A549 (cell line): ENCODE measurements at regions not wholly inside any gene's neighbourhood (a gene's known extent, or its start where the extent isn't known, plus 50 kb on each side); places are given as distances from the start of the nearest gene placed in this dataset.

Experiments
- ATAC-seq, 2 experiments: fragments of 200-7000 bp in 1 of 2; fragments of >200 bp in 1 of 2; cut with Nextera tagmentation in 1 of 2; cut with Tn5 transposase in 1 of 2; 3 replicates each; pipeline versions ENCODE4 v1.8.0 to v1.9.1; 2018 to 2020; ENCODE audit warnings: mild to moderate bottlenecking in 1 of 2, moderate library complexity in 1 of 2
- CTCF ChIA-PET: fragments of 300-600 bp; sonication (Branson Sonifier 250); formaldehyde crosslinking; extraction: SDS; loops from one replicate; lab custom pipeline; 2021; ENCODE audit warnings: antibody characterized with exemption, inconsistent platforms; lab: Yijun Ruan, JAX
- POLR2A ChIA-PET: fragments of 350-600 bp; formaldehyde crosslinking; extraction: SDS; loops from one replicate; lab custom pipeline; 2021; ENCODE audit warnings: antibody characterized with exemption, inconsistent platforms; lab: Yijun Ruan, JAX
- DNase-seq, 2 experiments: peaks; one replicate each; pipeline versions ENCODE4 v3.0.0 to v3.0.0-alpha.2; 2011 to 2016; ENCODE audit warnings: low read depth in 1 of 2, low spot score in 1 of 2
- FAIRE-seq: peaks from 2 replicates; lab custom pipeline; 2011; peaks lifted over from hg19 to GRCh38; lab: Jason Lieb, UNC
- H3K27ac ChIP-seq, 2 experiments: fragments of >200 bp; sonication (Bioruptor Twin); formaldehyde crosslinking; 3 replicates each; pipeline ENCODE4 v1.5.1; 2016 to 2017
- H3K4me1 ChIP-seq: fragments of >200 bp; sonication (Bioruptor Twin); formaldehyde crosslinking; 3 replicates; pipeline ENCODE4 v1.6.1; 2016
- H3K4me2 ChIP-seq: fragments of >200 bp; sonication (Bioruptor Twin); formaldehyde crosslinking; 3 replicates; pipeline ENCODE4 v1.6.1; 2016
- H3K4me3 ChIP-seq: fragments of >200 bp; sonication (Bioruptor Twin); formaldehyde crosslinking; 3 replicates; pipeline ENCODE4 v1.5.1; 2016
- H3K9me3 ChIP-seq: fragments of >200 bp; sonication (Bioruptor Twin); formaldehyde crosslinking; 3 replicates; pipeline ENCODE4 v1.6.1; 2016
- ATOH8 ChIP-seq: fragments of 250-450 bp; sonication (Bioruptor Pico); IDR thresholded peaks from 2 replicates; pipeline ENCODE4 v1.5.0; 2020; ENCODE audit warnings: low read depth, mild to moderate bottlenecking, moderate library complexity
- CHD4 ChIP-seq: fragments of 200-600 bp; sonication (generic); IDR thresholded peaks from 2 replicates; pipeline ENCODE4 v1.6.1; 2016; ENCODE audit warnings: antibody characterized with exemption, mild to moderate bottlenecking, borderline replicate concordance
- EHMT2 ChIP-seq: fragments of 200-600 bp; sonication (generic); IDR thresholded peaks from 2 replicates; pipeline ENCODE4 v1.6.1; 2016; ENCODE audit warnings: antibody characterized with exemption, low read depth, mild to moderate bottlenecking, moderate library complexity
- HOXA7 ChIP-seq: fragments of 250-450 bp; sonication (Bioruptor Pico); IDR thresholded peaks from 2 replicates; pipeline ENCODE4 v1.5.0; 2020; ENCODE audit warnings: mild to moderate bottlenecking, moderate library complexity
- HOXB13 ChIP-seq: fragments of 250-450 bp; sonication (Bioruptor Pico); IDR thresholded peaks from 2 replicates; pipeline ENCODE4 v1.5.0; 2020; ENCODE audit warnings: low read depth, mild to moderate bottlenecking, moderate library complexity
- HOXB5 ChIP-seq: fragments of 250-450 bp; sonication (Bioruptor Pico); IDR thresholded peaks from 2 replicates; pipeline ENCODE4 v1.5.0; 2020; ENCODE audit warnings: mild to moderate bottlenecking, moderate library complexity
- JUN ChIP-seq, 2 experiments: fragments of >200 bp; sonication (Bioruptor Twin); formaldehyde crosslinking; IDR thresholded peaks; 2 replicates in 1 of 2; 3 replicates in 1 of 2; pipeline ENCODE4 v1.6.1; 2016 to 2017
- JUNB ChIP-seq: fragments of >200 bp; sonication (Bioruptor Twin); formaldehyde crosslinking; IDR thresholded peaks from 2 replicates; pipeline ENCODE4 v1.6.1; 2016
- KDM5A ChIP-seq: fragments of 200-600 bp; sonication (generic); IDR thresholded peaks from 2 replicates; pipeline ENCODE4 v1.6.1; 2016; ENCODE audit warnings: antibody characterized with exemption, mild to moderate bottlenecking
- MAX ChIP-seq: IDR thresholded peaks from 2 replicates; pipeline ENCODE4 v1.6.1; 2012
- MAZ ChIP-seq: fragments of 150-350 bp; IDR thresholded peaks from 2 replicates; pipeline ENCODE4 v1.6.1; 2014; ENCODE audit warnings: antibody characterized with exemption, low read depth, low read length, borderline replicate concordance
- NFE2L2 ChIP-seq: fragments of 150-350 bp; conservative IDR thresholded peaks from 2 replicates; pipeline ENCODE4 v1.6.1; 2014; ENCODE audit warnings: low read length
- POLR2AphosphoS2 ChIP-seq: conservative IDR thresholded peaks from 2 replicates; pipeline ENCODE4 v1.6.1; 2012; ENCODE audit warnings: low read length, improper control_type of control experiment, inconsistent platforms
- RNF2 ChIP-seq: fragments of 200-600 bp; sonication (generic); IDR thresholded peaks from 2 replicates; pipeline ENCODE4 v1.6.1; 2016; ENCODE audit warnings: low read depth, mild to moderate bottlenecking, antibody characterized with exemption, moderate library complexity, borderline replicate concordance
- TFCP2L1 ChIP-seq: fragments of 250-450 bp; sonication (Bioruptor Pico); IDR thresholded peaks from 2 replicates; pipeline ENCODE4 v1.5.0; 2021; ENCODE audit warnings: mild to moderate bottlenecking
- ZFP36 ChIP-seq: fragments of 450-650 bp; IDR thresholded peaks from 2 replicates; pipeline ENCODE4 v1.6.1; 2014; ENCODE audit warnings: borderline replicate concordance; ENCODE audit not compliant: partially characterized antibody
- ZSCAN20 ChIP-seq: fragments of 250-450 bp; sonication (Bioruptor Pico); IDR thresholded peaks from 2 replicates; pipeline ENCODE4 v1.8.0; 2022; ENCODE audit warnings: mild to moderate bottlenecking, moderate library complexity
- WGBS: methylation state at CpG from one replicate; pipeline ENCODE4 v1.1.6; 2017; ENCODE audit errors: missing lambda C conversion rate; 5-methylcytosine and 5-hydroxymethylcytosine counted together
- TF ChIP-seq, protein P1 (sequence below): fragments of 450-650 bp; IDR thresholded peaks from 2 replicates; pipeline ENCODE4 v1.6.1; 2014; ENCODE audit warnings: antibody characterized with exemption
- TF ChIP-seq, protein P2 (sequence below): fragments of >200 bp; sonication (Bioruptor Twin); formaldehyde crosslinking; IDR thresholded peaks from 2 replicates; pipeline ENCODE4 v1.6.1; 2016
- TF ChIP-seq, protein P3 (sequence below): fragments of 250-450 bp; sonication (Bioruptor Pico); IDR thresholded peaks from 2 replicates; pipeline ENCODE4 v1.5.0; 2021; ENCODE audit warnings: mild to moderate bottlenecking, moderate library complexity, borderline replicate concordance
- TF ChIP-seq, protein P4 (sequence below): fragments of 200-600 bp; sonication (generic); IDR thresholded peaks from 2 replicates; pipeline ENCODE4 v1.6.1; 2016; ENCODE audit warnings: antibody characterized with exemption, mild to moderate bottlenecking, moderate library complexity

DNA sequence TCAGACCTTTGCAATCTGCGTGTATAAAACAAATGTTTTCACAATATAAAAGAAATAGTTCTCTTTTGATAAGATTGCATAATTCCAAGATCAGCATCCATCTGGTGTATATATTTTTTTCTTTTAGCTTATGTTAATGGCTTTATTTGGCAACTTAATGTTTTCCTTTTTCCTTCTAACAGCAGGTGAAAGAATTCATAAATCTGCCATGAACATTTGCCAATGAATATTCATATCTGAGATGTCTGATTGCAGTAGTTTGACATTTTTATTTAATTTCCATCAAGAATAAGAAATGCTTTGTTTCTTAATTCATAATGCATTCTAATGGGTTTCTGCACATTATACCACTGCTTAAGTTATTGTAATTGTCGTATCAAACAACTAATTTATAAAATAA lies 184.4 kb upstream of the ROBO2 start:
- DNase-seq (no peak), ATAC-seq (no peak)
- no peaks in the 10 kb centered on the region for H3K4me1 ChIP-seq
- no peak overlapping the region for H3K27ac ChIP-seq
- no peak overlapping the region for H3K4me2 ChIP-seq
- no peak for TF ChIP-seq POLR2AphosphoS2
- TF ChIP-seq MAZ, result no peak
- TF ChIP-seq, protein P1, sequence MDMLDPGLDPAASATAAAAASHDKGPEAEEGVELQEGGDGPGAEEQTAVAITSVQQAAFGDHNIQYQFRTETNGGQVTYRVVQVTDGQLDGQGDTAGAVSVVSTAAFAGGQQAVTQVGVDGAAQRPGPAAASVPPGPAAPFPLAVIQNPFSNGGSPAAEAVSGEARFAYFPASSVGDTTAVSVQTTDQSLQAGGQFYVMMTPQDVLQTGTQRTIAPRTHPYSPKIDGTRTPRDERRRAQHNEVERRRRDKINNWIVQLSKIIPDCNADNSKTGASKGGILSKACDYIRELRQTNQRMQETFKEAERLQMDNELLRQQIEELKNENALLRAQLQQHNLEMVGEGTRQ, result no peak
- no peak for TF ChIP-seq RNF2
- no peak for TF ChIP-seq JUN (IDR thresholded peaks at IDR 0.05)
- TF ChIP-seq MAX, result no peak
- TF ChIP-seq, all 56 proteins: peak for 0
- 19% methylated on average over 2 of the region's 2 CpGs for WGBS
- ChIA-PET CTCF (interaction anchor here (0.6 kb wide), 1 partner anchor 406 kb away, joined by 3 read pairs; no protein-coding TSS in a partner anchor), POLR2A (no interaction called here)
- FAIRE-seq, result no peak
- Histone ChIP-seq H3K4me3 (no peak overlapping the region), H3K9me3 (no peaks in the 10 kb centered on the region)

DNA sequence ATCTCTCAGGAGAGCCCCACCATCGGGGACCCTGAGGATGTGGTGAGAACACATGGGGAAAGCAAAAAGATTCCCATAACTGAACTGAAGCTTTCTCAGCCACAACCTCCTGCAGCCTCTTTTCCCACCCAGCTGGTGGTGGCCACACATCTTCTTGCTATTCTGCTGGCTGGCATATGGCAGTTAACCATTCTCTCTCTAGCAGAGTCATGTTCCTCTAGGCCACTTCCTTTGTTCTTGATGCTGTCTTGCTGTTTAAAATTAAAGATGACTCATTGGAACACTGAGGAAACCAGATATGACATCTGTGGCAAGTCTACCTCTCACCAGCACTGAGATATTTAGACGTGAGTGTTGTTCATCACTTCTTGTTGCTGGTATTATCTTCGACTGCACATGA lies 180.3 kb upstream of the ROBO2 start:
- POLR2A ChIA-PET, result no interaction called here
- FAIRE-seq (no peak), ATAC-seq (no peak), DNase-seq (no peak)
- no peak overlapping the region for H3K27ac ChIP-seq
- no peaks in the 10 kb centered on the region for H3K4me1 ChIP-seq
- H3K9me3 ChIP-seq, result no peaks in the 10 kb centered on the region
- TF ChIP-seq ATOH8 (no peak), HOXB13 (CRISPR knock-in tag) (no peak), HOXB5 (CRISPR knock-in tag) (no peak), CHD4 (no peak), HOXA7 (CRISPR knock-in tag) (no peak), ZSCAN20 (no peak), NFE2L2 (no peak), ZFP36 (no peak), JUNB (no peak), KDM5A (no peak), TFCP2L1 (CRISPR knock-in tag) (no peak), EHMT2 (no peak)
- TF ChIP-seq, protein P2, sequence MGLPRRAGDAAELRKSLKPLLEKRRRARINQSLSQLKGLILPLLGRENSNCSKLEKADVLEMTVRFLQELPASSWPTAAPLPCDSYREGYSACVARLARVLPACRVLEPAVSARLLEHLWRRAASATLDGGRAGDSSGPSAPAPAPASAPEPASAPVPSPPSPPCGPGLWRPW, result no peak
- TF ChIP-seq, protein P3, sequence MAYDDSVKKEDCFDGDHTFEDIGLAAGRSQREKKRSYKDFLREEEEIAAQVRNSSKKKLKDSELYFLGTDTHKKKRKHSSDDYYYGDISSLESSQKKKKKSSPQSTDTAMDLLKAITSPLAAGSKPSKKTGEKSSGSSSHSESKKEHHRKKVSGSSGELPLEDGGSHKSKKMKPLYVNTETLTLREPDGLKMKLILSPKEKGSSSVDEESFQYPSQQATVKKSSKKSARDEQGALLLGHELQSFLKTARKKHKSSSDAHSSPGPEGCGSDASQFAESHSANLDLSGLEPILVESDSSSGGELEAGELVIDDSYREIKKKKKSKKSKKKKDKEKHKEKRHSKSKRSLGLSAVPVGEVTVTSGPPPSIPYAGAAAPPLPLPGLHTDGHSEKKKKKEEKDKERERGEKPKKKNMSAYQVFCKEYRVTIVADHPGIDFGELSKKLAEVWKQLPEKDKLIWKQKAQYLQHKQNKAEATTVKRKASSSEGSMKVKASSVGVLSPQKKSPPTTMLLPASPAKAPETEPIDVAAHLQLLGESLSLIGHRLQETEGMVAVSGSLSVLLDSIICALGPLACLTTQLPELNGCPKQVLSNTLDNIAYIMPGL (CRISPR knock-in tag), result no peak
- TF ChIP-seq, protein P4, sequence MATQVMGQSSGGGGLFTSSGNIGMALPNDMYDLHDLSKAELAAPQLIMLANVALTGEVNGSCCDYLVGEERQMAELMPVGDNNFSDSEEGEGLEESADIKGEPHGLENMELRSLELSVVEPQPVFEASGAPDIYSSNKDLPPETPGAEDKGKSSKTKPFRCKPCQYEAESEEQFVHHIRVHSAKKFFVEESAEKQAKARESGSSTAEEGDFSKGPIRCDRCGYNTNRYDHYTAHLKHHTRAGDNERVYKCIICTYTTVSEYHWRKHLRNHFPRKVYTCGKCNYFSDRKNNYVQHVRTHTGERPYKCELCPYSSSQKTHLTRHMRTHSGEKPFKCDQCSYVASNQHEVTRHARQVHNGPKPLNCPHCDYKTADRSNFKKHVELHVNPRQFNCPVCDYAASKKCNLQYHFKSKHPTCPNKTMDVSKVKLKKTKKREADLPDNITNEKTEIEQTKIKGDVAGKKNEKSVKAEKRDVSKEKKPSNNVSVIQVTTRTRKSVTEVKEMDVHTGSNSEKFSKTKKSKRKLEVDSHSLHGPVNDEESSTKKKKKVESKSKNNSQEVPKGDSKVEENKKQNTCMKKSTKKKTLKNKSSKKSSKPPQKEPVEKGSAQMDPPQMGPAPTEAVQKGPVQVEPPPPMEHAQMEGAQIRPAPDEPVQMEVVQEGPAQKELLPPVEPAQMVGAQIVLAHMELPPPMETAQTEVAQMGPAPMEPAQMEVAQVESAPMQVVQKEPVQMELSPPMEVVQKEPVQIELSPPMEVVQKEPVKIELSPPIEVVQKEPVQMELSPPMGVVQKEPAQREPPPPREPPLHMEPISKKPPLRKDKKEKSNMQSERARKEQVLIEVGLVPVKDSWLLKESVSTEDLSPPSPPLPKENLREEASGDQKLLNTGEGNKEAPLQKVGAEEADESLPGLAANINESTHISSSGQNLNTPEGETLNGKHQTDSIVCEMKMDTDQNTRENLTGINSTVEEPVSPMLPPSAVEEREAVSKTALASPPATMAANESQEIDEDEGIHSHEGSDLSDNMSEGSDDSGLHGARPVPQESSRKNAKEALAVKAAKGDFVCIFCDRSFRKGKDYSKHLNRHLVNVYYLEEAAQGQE, result no peak
- H3K4me2 ChIP-seq, result no peak overlapping the region
- 0% methylated on average over 3 of the region's 3 CpGs for WGBS
- CTCF ChIA-PET, result no interaction called here
- no peak overlapping the region for H3K4me3 ChIP-seq
